ENCODE measurements at regions not wholly inside any gene's neighbourhood (a gene's known extent, or its start where the extent isn't known, plus 50 kb on each side); places are given as distances from the start of the nearest gene placed in this dataset.

DNA sequence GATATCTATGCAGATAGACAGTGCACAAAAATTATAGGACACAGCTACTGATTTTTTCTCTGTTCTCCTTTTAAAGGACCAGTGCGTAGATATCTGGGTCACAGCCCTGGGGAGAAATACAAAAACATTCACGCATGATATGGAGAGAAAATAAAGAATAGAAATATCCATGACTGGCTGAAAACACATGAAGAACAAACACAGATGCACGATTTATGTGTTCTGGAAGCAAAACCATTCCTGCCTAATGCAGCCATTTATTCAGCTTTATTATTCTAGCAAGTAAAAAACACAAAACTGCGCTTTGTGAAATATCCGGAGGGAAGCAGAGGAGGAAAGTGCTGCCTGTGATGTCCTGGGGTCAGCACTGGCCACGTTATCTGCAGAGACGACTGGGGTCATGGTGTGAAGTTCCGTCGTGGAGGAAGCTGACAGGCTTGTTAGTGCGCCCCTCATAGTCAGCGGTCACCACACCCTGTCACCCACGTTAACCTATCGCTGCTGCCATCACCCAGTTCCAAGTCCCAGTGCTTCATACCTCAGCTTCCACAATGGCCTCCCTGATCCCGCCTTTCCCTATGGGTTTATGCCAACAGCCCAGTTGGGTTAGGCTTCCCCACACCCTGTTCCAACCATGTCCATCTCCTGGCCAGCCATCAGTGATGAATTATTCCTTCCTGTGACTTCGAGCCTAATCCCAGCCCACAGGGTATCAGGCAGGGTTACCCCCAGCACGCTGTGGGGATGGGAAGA, 86.6 kb upstream of the RPS6KA2 start:
- CTCF ChIA-PET, result no interaction called here
- DNase-seq, result no peak
- Mint-ChIP-seq H3K4me1 (no peaks in the 10 kb centered on the region), H3K27me3 (no peaks in the 10 kb centered on the region), H3K9me3 (peaks cover 8% of the 10 kb centered on the region), H3K36me3 (ENCODE audit: low read depth) (no peaks in the 10 kb centered on the region), H3K27ac (no peak overlapping the region), H3K4me3 (no peak overlapping the region)
- POLR2A ChIA-PET, result no interaction called here
- ATAC-seq (ENCODE audit: low read depth), result no peak
- TF ChIP-seq, protein P1, sequence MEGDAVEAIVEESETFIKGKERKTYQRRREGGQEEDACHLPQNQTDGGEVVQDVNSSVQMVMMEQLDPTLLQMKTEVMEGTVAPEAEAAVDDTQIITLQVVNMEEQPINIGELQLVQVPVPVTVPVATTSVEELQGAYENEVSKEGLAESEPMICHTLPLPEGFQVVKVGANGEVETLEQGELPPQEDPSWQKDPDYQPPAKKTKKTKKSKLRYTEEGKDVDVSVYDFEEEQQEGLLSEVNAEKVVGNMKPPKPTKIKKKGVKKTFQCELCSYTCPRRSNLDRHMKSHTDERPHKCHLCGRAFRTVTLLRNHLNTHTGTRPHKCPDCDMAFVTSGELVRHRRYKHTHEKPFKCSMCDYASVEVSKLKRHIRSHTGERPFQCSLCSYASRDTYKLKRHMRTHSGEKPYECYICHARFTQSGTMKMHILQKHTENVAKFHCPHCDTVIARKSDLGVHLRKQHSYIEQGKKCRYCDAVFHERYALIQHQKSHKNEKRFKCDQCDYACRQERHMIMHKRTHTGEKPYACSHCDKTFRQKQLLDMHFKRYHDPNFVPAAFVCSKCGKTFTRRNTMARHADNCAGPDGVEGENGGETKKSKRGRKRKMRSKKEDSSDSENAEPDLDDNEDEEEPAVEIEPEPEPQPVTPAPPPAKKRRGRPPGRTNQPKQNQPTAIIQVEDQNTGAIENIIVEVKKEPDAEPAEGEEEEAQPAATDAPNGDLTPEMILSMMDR (IDR thresholded peaks at IDR 0.05), result no peak
- intact Hi-C loops (cut with micrococcal nuclease), result no loop called here

DNA sequence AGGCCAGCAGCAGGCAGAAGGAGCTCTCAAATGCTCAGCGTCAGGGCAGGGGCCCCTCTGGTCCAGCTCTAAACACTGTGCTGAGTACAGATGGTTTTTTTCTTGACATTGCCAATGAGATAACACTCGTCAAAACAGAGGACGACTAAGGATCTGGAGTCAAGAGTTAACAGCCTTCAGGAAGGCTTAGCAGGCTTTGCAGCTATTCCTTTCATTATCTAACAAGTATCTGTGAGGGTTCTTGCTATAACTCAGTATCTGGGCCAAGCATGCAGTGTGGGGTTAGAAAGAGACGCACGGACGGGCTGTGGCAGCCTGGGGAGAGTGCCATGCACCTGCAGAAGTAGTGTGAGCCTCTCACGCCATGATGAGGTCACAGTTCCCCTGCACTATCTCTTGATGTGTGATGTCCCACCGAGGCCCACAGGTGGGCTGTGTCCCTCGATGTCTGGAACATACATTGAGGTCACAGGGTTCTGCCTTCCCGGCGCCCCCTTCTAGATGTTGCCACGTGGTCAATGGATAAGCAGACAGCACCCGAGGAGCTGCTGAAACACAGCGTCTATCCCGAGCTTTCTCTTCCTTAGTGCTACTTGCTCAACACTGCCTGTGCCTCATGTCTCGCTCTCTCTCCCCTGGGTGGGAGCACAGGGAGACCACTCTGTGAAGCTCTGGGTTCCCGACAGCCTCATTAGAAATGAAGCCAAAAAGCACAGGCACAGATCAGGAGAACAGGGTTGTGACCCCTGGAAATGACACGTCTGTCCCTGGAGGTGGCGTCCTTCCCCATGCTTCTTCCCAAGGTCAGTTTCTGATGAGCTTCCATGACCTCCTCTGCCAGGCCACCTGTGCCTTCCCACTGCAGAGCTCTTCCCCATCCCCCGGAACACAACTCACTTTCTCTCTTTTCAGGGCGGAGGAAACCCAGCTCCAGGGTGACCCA, 85.5 kb upstream of the RPS6KA2 start:
- ATAC-seq (ENCODE audit: low read depth) (no peak), DNase-seq (no peak)
- TF ChIP-seq, protein P1 (IDR thresholded peaks at IDR 0.05), result no peak
- Mint-ChIP-seq H3K4me3 (no peak overlapping the region), H3K9me3 (peaks cover 8% of the 10 kb centered on the region), H3K4me1 (no peaks in the 10 kb centered on the region), H3K27ac (no peak overlapping the region), H3K27me3 (no peaks in the 10 kb centered on the region), H3K36me3 (ENCODE audit: low read depth) (no peaks in the 10 kb centered on the region)
- intact Hi-C loops (cut with micrococcal nuclease), result no loop called here
- POLR2A ChIA-PET, result no interaction called here
- CTCF ChIA-PET, result no interaction called here

DNA sequence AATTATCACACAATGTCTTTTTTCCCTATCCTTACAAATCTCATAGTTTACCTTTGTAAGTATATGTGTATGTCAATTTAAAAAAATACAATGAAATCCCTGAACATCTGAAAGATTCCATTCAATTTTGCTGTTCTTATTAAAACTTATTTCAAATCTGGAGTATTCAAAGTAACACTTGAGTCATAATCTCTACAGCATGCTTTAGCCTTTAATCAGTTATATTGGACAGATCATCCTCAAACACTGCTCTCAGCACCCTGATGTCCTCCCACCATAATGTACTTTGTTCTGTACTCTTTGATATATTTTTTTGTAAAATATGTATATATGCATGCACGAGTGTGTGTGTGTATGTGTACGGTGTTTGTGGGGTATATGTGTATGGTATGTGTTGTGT, 83.0 kb upstream of the RPS6KA2 start:
- no peak overlapping the region for H3K27ac Mint-ChIP-seq
- no peaks in the 10 kb centered on the region for H3K36me3 Mint-ChIP-seq (ENCODE audit: low read depth)
- intact Hi-C loops (cut with micrococcal nuclease), result no loop called here
- CTCF ChIA-PET, result no interaction called here
- POLR2A ChIA-PET, result no interaction called here
- no peak for ATAC-seq (ENCODE audit: low read depth)
- H3K4me1 Mint-ChIP-seq, result peaks cover 2% of the 10 kb centered on the region
- TF ChIP-seq, protein P1 (IDR thresholded peaks at IDR 0.05), result no peak
- no peak for DNase-seq
- no peak overlapping the region for H3K4me3 Mint-ChIP-seq
- peaks cover 4% of the 10 kb centered on the region for H3K27me3 Mint-ChIP-seq
- H3K9me3 Mint-ChIP-seq, result peaks cover 8% of the 10 kb centered on the region

GRCh38 chr6:166708460-166708859, 81.4 kb upstream of the RPS6KA2 start:
- CTCF ChIA-PET, result no interaction called here
- peaks cover 8% of the 10 kb centered on the region for H3K9me3 Mint-ChIP-seq
- peaks cover 7% of the 10 kb centered on the region for H3K27me3 Mint-ChIP-seq
- POLR2A ChIA-PET, result no interaction called here
- no peak for DNase-seq
- peaks cover 2% of the 10 kb centered on the region for H3K4me1 Mint-ChIP-seq
- intact Hi-C loops (cut with micrococcal nuclease), result no loop called here
- TF ChIP-seq, protein P1 (IDR thresholded peaks at IDR 0.05), result no peak
- H3K4me3 Mint-ChIP-seq, result no peak overlapping the region
- no peak for ATAC-seq (ENCODE audit: low read depth)
- no peak overlapping the region for H3K27ac Mint-ChIP-seq
- H3K36me3 Mint-ChIP-seq (ENCODE audit: low read depth), result no peaks in the 10 kb centered on the region

- intact Hi-C loops (cut with micrococcal nuclease), result no loop called here
- TF ChIP-seq, protein P1 (IDR thresholded peaks at IDR 0.05), result no peak
- Mint-ChIP-seq H3K36me3 (ENCODE audit: low read depth) (no peaks in the 10 kb centered on the region), H3K9me3 (peaks cover 8% of the 10 kb centered on the region), H3K27me3 (peaks cover 7% of the 10 kb centered on the region), H3K4me1 (peaks cover 2% of the 10 kb centered on the region), H3K27ac (no peak overlapping the region), H3K4me3 (no peak overlapping the region)
- no peak for DNase-seq
- POLR2A ChIA-PET, result no interaction called here
- ATAC-seq (ENCODE audit: low read depth), result peak; percentile 56
- CTCF ChIA-PET, result no interaction called here
Observed at GRCh38 chr6:166707045-166707444, 80.0 kb upstream of the RPS6KA2 start.

All from activated B cell treated with CpG ODN at 0.5 μM for 24 hours (primary cell).